OCI-LY7 (cell line): ENCODE measurements at regions not wholly inside any gene's neighbourhood (a gene's known extent, or its start where the extent isn't known, plus 50 kb on each side); places are given as distances from the start of the nearest gene placed in this dataset.

ENCODE experiments used
- BruUV-seq: library from RNA; stranded (reverse); fragments of 400-500 nt; replicated peaks from 2 replicates; lab custom pipeline; 2021; lab: Mats Ljungman, UMichigan
- CTCF ChIA-PET: fragments of 300-600 bp; sonication (Branson Sonifier 250); formaldehyde crosslinking; loops from one replicate; lab custom pipeline; 2022; ENCODE audit warnings: antibody characterized with exemption; ENCODE audit not compliant: unreplicated experiment; lab: Charles Lee
- POLR2A ChIA-PET: fragments of 300-600 bp; sonication (Branson Sonifier 250); formaldehyde crosslinking; loops from one replicate; lab custom pipeline; 2022; ENCODE audit warnings: antibody characterized with exemption; lab: Charles Lee
- DNase-seq: peaks from one replicate; pipeline ENCODE4 v3.0.0-alpha.2; 2015; ENCODE audit warnings: low spot score
- H2AFZ ChIP-seq: fragments of 200-600 bp; sonication (generic), shearing (Covaris generic); 2 replicates; pipeline ENCODE4 v1.6.1; 2014; ENCODE audit warnings: mild to moderate bottlenecking, antibody characterized with exemption, low read length, moderate library complexity
- H3K27ac ChIP-seq: fragments of 200-600 bp; sonication (generic); 2 replicates; pipeline ENCODE4 v1.5.1; 2014; ENCODE audit warnings: mixed run types, low read depth, mild to moderate bottlenecking, moderate library complexity, low read length, inconsistent platforms; ENCODE audit not compliant: poor library complexity, severe bottlenecking
- H3K36me3 ChIP-seq: fragments of 200-600 bp; sonication (generic); 2 replicates; pipeline ENCODE4 v1.6.1; 2014; ENCODE audit warnings: mild to moderate bottlenecking, antibody characterized with exemption, low read length, moderate library complexity, mixed read lengths; ENCODE audit not compliant: insufficient read depth
- H3K4me1 ChIP-seq: fragments of 200-600 bp; sonication (generic); 2 replicates; pipeline ENCODE4 v1.5.1; 2014; ENCODE audit warnings: mild to moderate bottlenecking, low read length; ENCODE audit not compliant: insufficient read depth, poor library complexity, severe bottlenecking
- H3K4me2 ChIP-seq: fragments of 200-600 bp; sonication (generic); 2 replicates; pipeline ENCODE4 v1.6.1; 2014; ENCODE audit warnings: mild to moderate bottlenecking, low read length
- H3K4me3 ChIP-seq: fragments of 200-600 bp; sonication (generic); 2 replicates; pipeline ENCODE4 v1.5.1; 2014; ENCODE audit warnings: mild to moderate bottlenecking, low read depth, low read length; ENCODE audit not compliant: poor library complexity, severe bottlenecking
- H3K79me2 ChIP-seq: fragments of 200-600 bp; sonication (generic); 2 replicates; pipeline ENCODE4 v1.6.1; 2016; ENCODE audit warnings: low read depth, mild to moderate bottlenecking, low read length, moderate library complexity, mixed read lengths; ENCODE audit not compliant: insufficient read depth
- H3K9me2 ChIP-seq: fragments of 200-600 bp; sonication (generic); 2 replicates; pipeline ENCODE4 v1.6.1; 2016; ENCODE audit warnings: mild to moderate bottlenecking, low read length, mixed read lengths; ENCODE audit not compliant: insufficient read depth
- H3K9me3 ChIP-seq: fragments of 200-600 bp; sonication (generic); 2 replicates; pipeline ENCODE4 v1.6.1; 2014; ENCODE audit warnings: mild to moderate bottlenecking, mixed run types, low read length, mixed read lengths
- H4K20me1 ChIP-seq: fragments of 200-600 bp; sonication (generic); 2 replicates; pipeline ENCODE4 v1.6.1; 2014; ENCODE audit warnings: mild to moderate bottlenecking, antibody characterized with exemption, low read length, moderate library complexity, mixed read lengths; ENCODE audit not compliant: insufficient read depth
- CTCF ChIP-seq: fragments of 200-600 bp; sonication (generic); conservative IDR thresholded peaks from 2 replicates; pipeline ENCODE4 v1.5.1; 2014; ENCODE audit warnings: mild to moderate bottlenecking, antibody characterized with exemption, low read length, moderate library complexity, mixed read lengths
- EZH2phosphoT487 ChIP-seq: fragments of 200-600 bp; sonication (generic); IDR thresholded peaks from 2 replicates; pipeline ENCODE4 v1.6.1; 2018; ENCODE audit warnings: low read depth, borderline replicate concordance, mild to moderate bottlenecking, mixed run types, antibody characterized with exemption, low read length, moderate library complexity, mixed read lengths
- intact Hi-C: fragments of 100-400 bp; cut with micrococcal nuclease; formaldehyde crosslinking; loops from one replicate; pipeline ENCODE4 v1.10.0; 2022; ENCODE audit not compliant: unreplicated experiment

DNA sequence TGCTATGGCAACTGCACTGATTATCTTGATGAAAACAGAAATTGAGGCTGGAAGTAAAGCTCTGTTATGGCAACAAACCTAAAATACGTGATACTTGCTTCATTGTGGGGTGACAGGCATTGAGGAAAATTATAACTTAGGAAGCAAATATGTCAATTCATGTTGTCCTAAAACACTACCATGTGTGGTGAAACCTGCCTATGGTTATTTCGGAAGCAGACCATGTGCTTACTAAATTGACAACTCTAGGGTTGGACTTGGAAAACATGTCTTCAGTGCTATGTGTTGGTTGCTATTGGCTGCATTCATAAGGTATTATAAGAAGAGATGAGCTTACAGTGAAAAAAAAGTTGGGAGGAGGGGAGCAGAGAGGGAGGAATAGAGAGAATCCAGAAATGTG lies 55.0 kb upstream of the C14orf132 start:
- ChIA-PET CTCF (no interaction called here), POLR2A (no interaction called here)
- TF ChIP-seq CTCF (no peak), EZH2phosphoT487 (no peak)
- H2AFZ ChIP-seq: no peak overlapping the region
- no peaks in the 10 kb centered on the region for H3K9me2 ChIP-seq
- BruUV-seq: no TSS peak
- no peaks in the 10 kb centered on the region for H3K36me3 ChIP-seq
- no peak overlapping the region for H3K4me3 ChIP-seq
- intact Hi-C loops: no loop called here
- H3K4me1 ChIP-seq: no peaks in the 10 kb centered on the region
- no peaks in the 10 kb centered on the region for H3K79me2 ChIP-seq
- H3K4me2 ChIP-seq: no peak overlapping the region
- H4K20me1 ChIP-seq: no peaks in the 10 kb centered on the region
- H3K27ac ChIP-seq: no peak overlapping the region
- no peaks in the 10 kb centered on the region for H3K9me3 ChIP-seq
- no peak for DNase-seq
